Heart left ventricle (tissue), 13 donors: ENCODE measurements at regions not wholly inside any gene's neighbourhood (a gene's known extent, or its start where the extent isn't known, plus 50 kb on each side); places are given as distances from the start of the nearest gene placed in this dataset.

ENCODE experiments used
- CTCF ChIP-seq, 12 donors: fragments of 200-600 bp; sonication (generic) in 4 of 12; IDR thresholded peaks; one replicate each; pipeline versions ENCODE4 v1.5.0 to v1.8.0; 2018 to 2022; ENCODE audit warnings: antibody characterized with exemption in 12 of 12, mild to moderate bottlenecking in 5 of 12
- POLR2A ChIP-seq, 2 donors: fragments of 450-650 bp; IDR thresholded peaks; one replicate each; pipeline ENCODE4 v1.6.1; 2017; ENCODE audit warnings: antibody characterized with exemption in 2 of 2, mild to moderate bottlenecking in 2 of 2, moderate library complexity in 2 of 2
- donor health status: ischemic (EF 13 %, LVEDD 7.1; RV severe dilation, severe dysfunction).
- donor health status: DM: no; HTN: yes; CAD: no.
- donor health status: DM: no; HTN: no; CAD: no.
- donor health status: ischemic (EF 25% LVEDD 6.9; RV normal size, moderate dysfunction).
- donor health status: ischemic (EF 25% LVEDD 5.7; RV mildly dilated, moderate dysfunction).
- donor health status: ischemic (EF 35%, LVEDD 5.7; RV mildly dilated, moderate dysfunction).
- donor health status: nonischemic (EF 11% LVEDD 7.7; RV severe dilation, severe dysfunction).
- donor health status: DM: yes; HTN: yes; CAD: no.
- donor health status: PGD.
- donor health status: ischemic (EF 29% LVEDD 5.4; RV normal size, mild dysfunction).
- donor health status: nonischemic (EF 23%, LVEDD 6.1; RV moderate dilation, normal function).

GRCh38 chr4:161178310-161178709 lies 985.5 kb downstream of the FSTL5 start:
- TF ChIP-seq CTCF (IDR thresholded peaks at IDR 0.05) = no peak
- no peak for TF ChIP-seq POLR2A (IDR thresholded peaks at IDR 0.05)
